Stomach (tissue), 8 donors: ENCODE measurements at regions not wholly inside any gene's neighbourhood (a gene's known extent, or its start where the extent isn't known, plus 50 kb on each side); places are given as distances from the start of the nearest gene placed in this dataset.

Experiments
- DNase-seq, 2 donors: peaks; one replicate each; pipeline versions ENCODE4 v3.0.0 to v3.0.0-alpha.2; 2013 to 2019
- H3K27ac ChIP-seq, 5 donors: fragments of 200-600 bp in 4 of 5; sonication (generic) in 4 of 5; one replicate each; pipeline ENCODE4 v1.5.1; 2013 to 2019; ENCODE audit warnings: mild to moderate bottlenecking in 1 of 5, moderate library complexity in 1 of 5
- H3K27me3 ChIP-seq, 3 donors: fragments of 200-600 bp; sonication (generic); one replicate each; pipeline ENCODE4 v1.5.1; 2017 to 2019; ENCODE audit warnings: mixed run types in 1 of 3
- H3K36me3 ChIP-seq, 4 donors: fragments of 200-600 bp; sonication (generic); 1 replicate in 3 of 4; 2 replicates in 1 of 4; pipeline ENCODE4 v1.5.1; 2016 to 2019
- H3K4me1 ChIP-seq, 4 donors: fragments of 200-600 bp; sonication (generic); one replicate each; pipeline ENCODE4 v1.5.1; 2016 to 2019
- H3K4me3 ChIP-seq, 4 donors: fragments of 200-600 bp; sonication (generic) in 3 of 4; one replicate each; pipeline ENCODE4 v1.5.1; 2016 to 2019; ENCODE audit warnings: mild to moderate bottlenecking in 1 of 4
- H3K9me3 ChIP-seq, 4 donors: fragments of 200-600 bp; sonication (generic); one replicate each; pipeline ENCODE4 v1.5.1; 2016 to 2019
- CTCF ChIP-seq, 7 experiments: fragments of 450-650 bp in 4 of 7; fragments of 200-600 bp in 3 of 7; sonication (generic) in 3 of 7; IDR thresholded peaks; one replicate each; pipeline ENCODE4 v1.5.1; 2016 to 2019; ENCODE audit warnings: antibody characterized with exemption in 7 of 7, control low read depth in 2 of 7, mild to moderate bottlenecking in 1 of 7
- EP300 ChIP-seq: sonication (generic); formaldehyde crosslinking; IDR thresholded peaks from one replicate; pipeline ENCODE4 v1.6.1; 2017; ENCODE audit warnings: antibody characterized with exemption
- POLR2A ChIP-seq, 4 donors: fragments of 450-650 bp; IDR thresholded peaks; one replicate each; pipeline ENCODE4 v1.6.1; 2016; ENCODE audit warnings: antibody characterized with exemption in 4 of 4, control low read depth in 2 of 4, mild to moderate bottlenecking in 1 of 4, moderate library complexity in 1 of 4
- POLR2AphosphoS5 ChIP-seq, 3 donors: sonication (generic); formaldehyde crosslinking; IDR thresholded peaks; one replicate each; pipeline ENCODE4 v1.6.1; 2016; ENCODE audit warnings: antibody characterized with exemption in 3 of 3
- WGBS, 5 donors: extraction: QIAGEN DNeasy Blood & Tissue Kit in 3 of 5; methylation state at CpG; one replicate each; pipeline versions ENCODE4 v1.1.5 to v1.1.7; 2013 to 2018; 5-methylcytosine and 5-hydroxymethylcytosine counted together
- intact Hi-C: fragments of 100-400 bp; cut with DNase I; formaldehyde crosslinking; loops from one replicate; pipeline ENCODE4 v1.15.1; 2023; ENCODE audit warnings: low total_unique reads
- donor health status: healthy with polysubstance abuse.
- donor health status: Bipolar disorder and iron deficiency.
- donor health status: healthy.

GRCh38 chr9:109883623-109884022 lies 103.6 kb downstream of the PALM2AKAP2 start:
- no peaks in the 10 kb centered on the region for H3K27me3 ChIP-seq
- no peak overlapping the region for H3K27ac ChIP-seq
- no peaks in the 10 kb centered on the region for H3K9me3 ChIP-seq
- TF ChIP-seq POLR2AphosphoS5 (IDR thresholded peaks at IDR 0.05) (no peak), EP300 (no peak), POLR2A (IDR thresholded peaks at IDR 0.05) (no peak), CTCF (IDR thresholded peaks at IDR 0.05) (no peak)
- DNase-seq, result no peak
- WGBS, 5 donors, result 35 to 64% (median 45%) methylated on average over 3 of the region's 3 CpGs
- H3K36me3 ChIP-seq, result no peaks in the 10 kb centered on the region
- no peak overlapping the region for H3K4me3 ChIP-seq
- intact Hi-C loops, result no loop called here
- H3K4me1 ChIP-seq, result peaks cover 0 to 25% (median 15%) of the 10 kb centered on the region in 4 donors

GRCh38 chr9:109886041-109886440 lies 106.0 kb downstream of the PALM2AKAP2 start:
- peaks cover 0 to 25% (median 15%) of the 10 kb centered on the region in 4 donors for H3K4me1 ChIP-seq
- WGBS, 5 donors, result 58 to 74% (median 61%) methylated on average over 6 of the region's 6 CpGs
- TF ChIP-seq EP300, result no peak
- TF ChIP-seq CTCF (IDR thresholded peaks at IDR 0.05), result no peak
- no peak for TF ChIP-seq POLR2AphosphoS5 (IDR thresholded peaks at IDR 0.05)
- TF ChIP-seq POLR2A (IDR thresholded peaks at IDR 0.05), result no peak
- H3K4me3 ChIP-seq, result no peak overlapping the region
- H3K36me3 ChIP-seq, result no peaks in the 10 kb centered on the region
- peak in 1 of 2 donors; percentile 15 for DNase-seq
- no peaks in the 10 kb centered on the region for H3K27me3 ChIP-seq
- no peak overlapping the region for H3K27ac ChIP-seq
- intact Hi-C loops, result no loop called here
- no peaks in the 10 kb centered on the region for H3K9me3 ChIP-seq

GRCh38 chr9:109886617-109887016 lies 106.6 kb downstream of the PALM2AKAP2 start:
- Histone ChIP-seq H3K36me3 (no peaks in the 10 kb centered on the region), H3K4me1 (peaks cover 0 to 25% (median 15%) of the 10 kb centered on the region in 4 donors), H3K27me3 (no peaks in the 10 kb centered on the region), H3K4me3 (no peak overlapping the region), H3K9me3 (no peaks in the 10 kb centered on the region), H3K27ac (peak overlapping the region in 1 of 5 donors; percentile 42)
- DNase-seq, result no peak
- TF ChIP-seq CTCF (IDR thresholded peaks at IDR 0.05), result no peak
- TF ChIP-seq POLR2A (IDR thresholded peaks at IDR 0.05), result no peak
- TF ChIP-seq EP300, result no peak
- no peak for TF ChIP-seq POLR2AphosphoS5 (IDR thresholded peaks at IDR 0.05)
- WGBS, 5 donors, result 45 to 69% (median 49%) methylated on average over 3 of the region's 3 CpGs
- intact Hi-C loops, result no loop called here

- intact Hi-C loops, result no loop called here
- DNase-seq, result no peak
- no peaks in the 10 kb centered on the region for H3K9me3 ChIP-seq
- peak overlapping the region in 1 of 5 donors; percentile 42 for H3K27ac ChIP-seq
- H3K36me3 ChIP-seq, result no peaks in the 10 kb centered on the region
- H3K4me1 ChIP-seq, result peaks cover 0 to 25% (median 15%) of the 10 kb centered on the region in 4 donors
- no peaks in the 10 kb centered on the region for H3K27me3 ChIP-seq
- WGBS, 5 donors, result 58 to 74% (median 72%) methylated on average over 3 of the region's 3 CpGs
- H3K4me3 ChIP-seq, result no peak overlapping the region
- TF ChIP-seq POLR2AphosphoS5 (IDR thresholded peaks at IDR 0.05), result no peak
- no peak for TF ChIP-seq CTCF (IDR thresholded peaks at IDR 0.05)
- TF ChIP-seq POLR2A (IDR thresholded peaks at IDR 0.05), result no peak
- TF ChIP-seq EP300, result no peak
Measured at GRCh38 chr9:109887079-109887478, 107.1 kb downstream of the PALM2AKAP2 start.
